Thyroid gland (tissue), 4 donors: ENCODE measurements at regions not wholly inside any gene's neighbourhood (a gene's known extent, or its start where the extent isn't known, plus 50 kb on each side); places are given as distances from the start of the nearest gene placed in this dataset.

Experiments
- DNase-seq, 2 donors: peaks; one replicate each; pipeline ENCODE4 v3.0.0-alpha.2; 2019
- H3K27ac ChIP-seq, 3 donors: fragments of 200-600 bp; sonication (generic); 1 replicate in 2 of 3; 2 replicates in 1 of 3; pipeline ENCODE4 v1.5.1; 2016 to 2019; ENCODE audit warnings: mild to moderate bottlenecking in 1 of 3, moderate library complexity in 1 of 3
- H3K27me3 ChIP-seq: fragments of 200-600 bp; sonication (generic); one replicate; pipeline ENCODE4 v1.5.1; 2019
- H3K36me3 ChIP-seq, 2 donors: fragments of 200-600 bp; sonication (generic); one replicate each; pipeline ENCODE4 v1.5.1; 2016 to 2019
- H3K4me1 ChIP-seq, 2 donors: fragments of 200-600 bp; sonication (generic); one replicate each; pipeline ENCODE4 v1.5.1; 2017 to 2019
- H3K4me3 ChIP-seq, 3 donors: fragments of 200-600 bp; sonication (generic); replicated peaks in 1 of 3; 1 replicate in 2 of 3; 2 replicates in 1 of 3; pipeline ENCODE4 v1.5.1; 2016; ENCODE audit warnings: mild to moderate bottlenecking in 1 of 3
- H3K9me3 ChIP-seq: fragments of 200-600 bp; sonication (generic); one replicate; pipeline ENCODE4 v1.5.1; 2017
- CTCF ChIP-seq, 6 experiments: fragments of 200-600 bp in 3 of 6; fragments of 450-650 bp in 3 of 6; sonication (generic) in 3 of 6; IDR thresholded peaks; one replicate each; pipeline ENCODE4 v1.5.1; 2016 to 2019; ENCODE audit warnings: antibody characterized with exemption in 6 of 6, mild to moderate bottlenecking in 2 of 6, inconsistent platforms in 1 of 6, moderate library complexity in 1 of 6
- POLR2A ChIP-seq, 2 donors: fragments of 450-650 bp; IDR thresholded peaks; one replicate each; pipeline ENCODE4 v1.6.1; 2017; ENCODE audit warnings: antibody characterized with exemption in 2 of 2, mild to moderate bottlenecking in 2 of 2, moderate library complexity in 1 of 2
- WGBS, 2 donors: methylation state at CpG; one replicate each; pipeline ENCODE4 v1.1.5; 2017; 5-methylcytosine and 5-hydroxymethylcytosine counted together
- intact Hi-C: fragments of 100-400 bp; cut with DNase I; formaldehyde crosslinking; loops from one replicate; pipeline ENCODE4 v1.15.1; 2023

DNA sequence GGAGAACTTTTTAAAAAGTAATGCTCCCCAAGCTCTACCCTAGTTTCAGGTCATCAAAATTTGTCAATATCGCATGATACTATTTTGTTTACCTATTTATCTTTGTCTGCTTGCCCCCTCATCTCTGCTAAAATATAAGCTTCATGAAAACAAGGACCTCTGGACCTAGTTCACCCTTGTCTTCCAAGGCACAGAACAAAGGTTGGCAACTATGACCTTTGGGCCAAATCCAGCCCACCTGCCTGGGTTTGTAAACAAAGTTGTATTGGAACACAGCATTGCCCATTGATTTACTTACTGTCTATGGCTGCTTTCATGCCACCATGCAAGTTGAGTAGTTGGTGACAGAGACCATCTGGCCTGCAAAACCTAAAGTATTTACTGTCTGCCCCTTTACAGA, 462.2 kb upstream of the SUCLG2 start:
- DNase-seq, result no peak
- intact Hi-C loops, result no loop called here
- no peak overlapping the region for H3K27ac ChIP-seq
- no peaks in the 10 kb centered on the region for H3K27me3 ChIP-seq
- no peaks in the 10 kb centered on the region for H3K9me3 ChIP-seq
- no peak overlapping the region for H3K4me3 ChIP-seq
- no peak for TF ChIP-seq CTCF (IDR thresholded peaks at IDR 0.05)
- TF ChIP-seq POLR2A (IDR thresholded peaks at IDR 0.05), result no peak
- H3K4me1 ChIP-seq, result no peaks in the 10 kb centered on the region
- WGBS, 2 donors, result 94 to 95% methylated on average over 1 of the region's 1 CpG
- H3K36me3 ChIP-seq, result no peaks in the 10 kb centered on the region

GRCh38 chr3:68103811-68104210, 449.4 kb upstream of the SUCLG2 start:
- Histone ChIP-seq H3K36me3 (no peaks in the 10 kb centered on the region), H3K9me3 (no peaks in the 10 kb centered on the region), H3K27me3 (no peaks in the 10 kb centered on the region), H3K4me1 (no peaks in the 10 kb centered on the region), H3K27ac (no peak overlapping the region), H3K4me3 (no peak overlapping the region)
- WGBS, 2 donors, result 27 to 28% methylated on average over 1 of the region's 1 CpG
- no peak for DNase-seq
- intact Hi-C loops, result no loop called here
- TF ChIP-seq CTCF (IDR thresholded peaks at IDR 0.05) (no peak), POLR2A (IDR thresholded peaks at IDR 0.05) (no peak)

GRCh38 chr3:68090571-68090970, 436.2 kb upstream of the SUCLG2 start:
- H3K27me3 ChIP-seq, result no peaks in the 10 kb centered on the region
- no peak overlapping the region for H3K27ac ChIP-seq
- intact Hi-C loops, result no loop called here
- H3K4me1 ChIP-seq, result no peaks in the 10 kb centered on the region
- H3K9me3 ChIP-seq, result no peaks in the 10 kb centered on the region
- TF ChIP-seq POLR2A (IDR thresholded peaks at IDR 0.05) (no peak), CTCF (IDR thresholded peaks at IDR 0.05) (no peak)
- DNase-seq, result no peak
- WGBS, 2 donors, result 47 to 57% methylated on average over 1 of the region's 1 CpG
- no peak overlapping the region for H3K4me3 ChIP-seq
- H3K36me3 ChIP-seq, result no peaks in the 10 kb centered on the region

- Histone ChIP-seq H3K4me3 (no peak overlapping the region), H3K36me3 (no peaks in the 10 kb centered on the region), H3K9me3 (no peaks in the 10 kb centered on the region), H3K27ac (no peak overlapping the region), H3K4me1 (no peaks in the 10 kb centered on the region), H3K27me3 (no peaks in the 10 kb centered on the region)
- no peak for TF ChIP-seq CTCF (IDR thresholded peaks at IDR 0.05)
- TF ChIP-seq POLR2A (IDR thresholded peaks at IDR 0.05), result no peak
- intact Hi-C loops, result no loop called here
- no peak for DNase-seq
- WGBS, 2 donors, result 55 to 57% methylated on average over 3 of the region's 3 CpGs
Measured at GRCh38 chr3:68089572-68090011, 435.2 kb upstream of the SUCLG2 start.

- no peak for DNase-seq
- Histone ChIP-seq H3K27ac (no peak overlapping the region), H3K9me3 (no peaks in the 10 kb centered on the region), H3K4me3 (no peak overlapping the region), H3K27me3 (no peaks in the 10 kb centered on the region), H3K36me3 (no peaks in the 10 kb centered on the region), H3K4me1 (no peaks in the 10 kb centered on the region)
- intact Hi-C loops, result no loop called here
- 82 to 88% methylated on average over 3 of the region's 3 CpGs for WGBS, 2 donors
- TF ChIP-seq CTCF (IDR thresholded peaks at IDR 0.05) (no peak), POLR2A (IDR thresholded peaks at IDR 0.05) (no peak)
Measured at GRCh38 chr3:68088636-68089035, 434.2 kb upstream of the SUCLG2 start.
